ENCODE measurements at regions not wholly inside any gene's neighbourhood (a gene's known extent, or its start where the extent isn't known, plus 50 kb on each side); places are given as distances from the start of the nearest gene placed in this dataset.

DNA sequence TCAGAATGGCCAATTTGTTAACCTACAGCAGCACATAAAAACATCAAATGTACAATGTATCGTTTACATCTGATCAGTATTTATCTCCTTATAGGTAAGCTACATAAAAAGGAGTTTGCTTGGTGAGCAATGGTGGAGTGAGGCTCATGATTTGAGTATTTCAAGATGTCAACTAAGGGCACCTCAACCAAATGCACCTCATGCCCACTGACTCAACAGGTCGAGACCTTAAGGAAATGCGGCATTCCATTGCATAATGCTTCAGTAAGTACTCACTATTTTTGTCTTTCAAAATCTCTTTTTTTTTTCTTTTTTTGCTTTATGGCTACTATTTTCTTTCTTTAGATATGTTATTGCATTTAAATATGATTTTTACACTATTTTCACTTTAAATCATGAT is 181.0 kb upstream of the TLL1 start:
- TF ChIP-seq, protein P1, sequence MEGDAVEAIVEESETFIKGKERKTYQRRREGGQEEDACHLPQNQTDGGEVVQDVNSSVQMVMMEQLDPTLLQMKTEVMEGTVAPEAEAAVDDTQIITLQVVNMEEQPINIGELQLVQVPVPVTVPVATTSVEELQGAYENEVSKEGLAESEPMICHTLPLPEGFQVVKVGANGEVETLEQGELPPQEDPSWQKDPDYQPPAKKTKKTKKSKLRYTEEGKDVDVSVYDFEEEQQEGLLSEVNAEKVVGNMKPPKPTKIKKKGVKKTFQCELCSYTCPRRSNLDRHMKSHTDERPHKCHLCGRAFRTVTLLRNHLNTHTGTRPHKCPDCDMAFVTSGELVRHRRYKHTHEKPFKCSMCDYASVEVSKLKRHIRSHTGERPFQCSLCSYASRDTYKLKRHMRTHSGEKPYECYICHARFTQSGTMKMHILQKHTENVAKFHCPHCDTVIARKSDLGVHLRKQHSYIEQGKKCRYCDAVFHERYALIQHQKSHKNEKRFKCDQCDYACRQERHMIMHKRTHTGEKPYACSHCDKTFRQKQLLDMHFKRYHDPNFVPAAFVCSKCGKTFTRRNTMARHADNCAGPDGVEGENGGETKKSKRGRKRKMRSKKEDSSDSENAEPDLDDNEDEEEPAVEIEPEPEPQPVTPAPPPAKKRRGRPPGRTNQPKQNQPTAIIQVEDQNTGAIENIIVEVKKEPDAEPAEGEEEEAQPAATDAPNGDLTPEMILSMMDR (IDR thresholded peaks at IDR 0.05) = no peak
- no peak for TF ChIP-seq POLR2A (IDR thresholded peaks at IDR 0.05)

Data from lower leg skin (tissue), 3 donors.